ENCODE measurements at regions not wholly inside any gene's neighbourhood (a gene's known extent, or its start where the extent isn't known, plus 50 kb on each side); places are given as distances from the start of the nearest gene placed in this dataset.

DNA sequence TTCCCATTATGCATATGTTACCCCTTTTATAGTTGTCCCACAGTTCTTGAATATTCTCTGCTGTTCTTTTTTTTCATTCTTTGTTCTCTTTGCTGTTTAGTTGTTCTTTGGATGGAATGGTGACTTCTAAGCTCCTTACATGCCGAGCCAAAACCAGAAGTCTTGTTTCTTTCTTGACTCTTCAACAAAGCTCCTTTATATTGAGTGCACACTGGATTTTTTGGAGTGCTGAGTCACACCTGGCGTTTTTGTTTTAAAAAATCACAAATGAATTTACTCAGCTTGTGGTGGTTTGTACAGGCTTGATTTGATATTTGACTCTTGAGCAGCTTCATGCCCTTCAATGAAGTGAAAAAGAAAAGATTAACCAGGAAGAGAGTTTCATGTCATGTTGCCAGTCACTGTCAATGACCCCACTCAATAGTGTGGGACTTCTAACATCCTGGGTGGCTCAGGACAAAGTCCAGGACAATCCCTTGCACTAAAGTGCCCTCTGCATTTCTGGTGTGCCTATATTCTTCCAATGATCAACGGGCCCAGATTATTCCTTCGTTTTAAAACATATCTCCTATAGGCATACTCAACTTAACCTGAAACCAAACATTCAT is 112.4 kb upstream of the SLC38A4 start (continued):
- TF ChIP-seq, protein P1, sequence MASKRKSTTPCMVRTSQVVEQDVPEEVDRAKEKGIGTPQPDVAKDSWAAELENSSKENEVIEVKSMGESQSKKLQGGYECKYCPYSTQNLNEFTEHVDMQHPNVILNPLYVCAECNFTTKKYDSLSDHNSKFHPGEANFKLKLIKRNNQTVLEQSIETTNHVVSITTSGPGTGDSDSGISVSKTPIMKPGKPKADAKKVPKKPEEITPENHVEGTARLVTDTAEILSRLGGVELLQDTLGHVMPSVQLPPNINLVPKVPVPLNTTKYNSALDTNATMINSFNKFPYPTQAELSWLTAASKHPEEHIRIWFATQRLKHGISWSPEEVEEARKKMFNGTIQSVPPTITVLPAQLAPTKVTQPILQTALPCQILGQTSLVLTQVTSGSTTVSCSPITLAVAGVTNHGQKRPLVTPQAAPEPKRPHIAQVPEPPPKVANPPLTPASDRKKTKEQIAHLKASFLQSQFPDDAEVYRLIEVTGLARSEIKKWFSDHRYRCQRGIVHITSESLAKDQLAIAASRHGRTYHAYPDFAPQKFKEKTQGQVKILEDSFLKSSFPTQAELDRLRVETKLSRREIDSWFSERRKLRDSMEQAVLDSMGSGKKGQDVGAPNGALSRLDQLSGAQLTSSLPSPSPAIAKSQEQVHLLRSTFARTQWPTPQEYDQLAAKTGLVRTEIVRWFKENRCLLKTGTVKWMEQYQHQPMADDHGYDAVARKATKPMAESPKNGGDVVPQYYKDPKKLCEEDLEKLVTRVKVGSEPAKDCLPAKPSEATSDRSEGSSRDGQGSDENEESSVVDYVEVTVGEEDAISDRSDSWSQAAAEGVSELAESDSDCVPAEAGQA (IDR thresholded peaks at IDR 0.05; ENCODE audit: low read depth) = no peak
- TF ChIP-seq, protein P1 (CRISPR knock-in tag; IDR thresholded peaks at IDR 0.05; ENCODE audit: borderline replicate concordance) = no peak
- TF ChIP-seq RFX1 (IDR thresholded peaks at IDR 0.05) (no peak), JUN (CRISPR knock-in tag; IDR thresholded peaks at IDR 0.05) (no peak), POLR2A (IDR thresholded peaks at IDR 0.05; ENCODE audit: insufficient read depth in 1 of 2, low read depth in 2 of 2, low read length in 2 of 2) (no peak), ZNF317 (CRISPR knock-in tag; IDR thresholded peaks at IDR 0.05) (no peak), ZNF772 (CRISPR knock-in tag; IDR thresholded peaks at IDR 0.05) (no peak), XRCC5 (optimal IDR thresholded peaks at IDR 0.05; ENCODE audit: low read length) (no peak), ZNF264 (CRISPR knock-in tag; IDR thresholded peaks at IDR 0.05) (peak; percentile 51; the same call in 1 of the 2 replicates), SMAD9 (CRISPR knock-in tag; IDR thresholded peaks at IDR 0.05) (no peak), JDP2 (CRISPR knock-in tag; IDR thresholded peaks at IDR 0.05; ENCODE audit: borderline replicate concordance) (no peak), ZNF549 (CRISPR knock-in tag; IDR thresholded peaks at IDR 0.05) (no peak), ZNF781 (CRISPR knock-in tag; IDR thresholded peaks at IDR 0.05; ENCODE audit: borderline replicate concordance, not compliant biosample characterization) (no peak), ZNF558 (CRISPR knock-in tag; IDR thresholded peaks at IDR 0.05; ENCODE audit: borderline replicate concordance) (no peak), ZNF121 (CRISPR knock-in tag; IDR thresholded peaks at IDR 0.05) (no peak), KLF9 (CRISPR knock-in tag; IDR thresholded peaks at IDR 0.05; ENCODE audit: low read depth) (no peak), ZNF547 (CRISPR knock-in tag; IDR thresholded peaks at IDR 0.05) (no peak), TBL1XR1 (IDR thresholded peaks at IDR 0.05; ENCODE audit: borderline replicate concordance, low read length, partially characterized antibody) (no peak), ZNF672 (CRISPR knock-in tag; IDR thresholded peaks at IDR 0.05) (no peak), KLF6 (CRISPR knock-in tag; IDR thresholded peaks at IDR 0.05) (no peak), MAF1 (CRISPR knock-in tag; IDR thresholded peaks at IDR 0.05; ENCODE audit: borderline replicate concordance) (no peak), ZNF383 (CRISPR knock-in tag; IDR thresholded peaks at IDR 0.05; ENCODE audit: borderline replicate concordance) (no peak), PRPF4 (IDR thresholded peaks at IDR 0.05; ENCODE audit: low read depth, low read length, poor library complexity, severe bottlenecking) (no peak), ZNF670 (CRISPR knock-in tag; IDR thresholded peaks at IDR 0.05; ENCODE audit: borderline replicate concordance) (peak; percentile 68; the same call in 1 of the 2 replicates), MTA3 (CRISPR knock-in tag; IDR thresholded peaks at IDR 0.05) (no peak), ZNF816 (CRISPR knock-in tag; IDR thresholded peaks at IDR 0.05; ENCODE audit: borderline replicate concordance) (no peak), SAFB2 (CRISPR knock-in tag; IDR thresholded peaks at IDR 0.05; ENCODE audit: borderline replicate concordance, low read depth) (no peak), ZNF20 (CRISPR knock-in tag; IDR thresholded peaks at IDR 0.05) (no peak)

Data from HepG2 (cell line).